ENCODE measurements at regions not wholly inside any gene's neighbourhood (a gene's known extent, or its start where the extent isn't known, plus 50 kb on each side); places are given as distances from the start of the nearest gene placed in this dataset.

GRCh38 chr20:40753472-40753871 is 64.4 kb upstream of the MAFB start:
- H3K4me1 ChIP-seq (ENCODE audit: control insufficient read depth, insufficient read depth, low read length) = no peaks in the 10 kb centered on the region
- no peaks in the 10 kb centered on the region for H3K27me3 ChIP-seq (ENCODE audit: control insufficient read depth, insufficient read depth)
- no peak overlapping the region for H3K27ac ChIP-seq (ENCODE audit: low read length)
- H3K9me3 ChIP-seq (ENCODE audit: control insufficient read depth, low read length) = no peaks in the 10 kb centered on the region
- intact Hi-C loops (cut with DNase I) = no loop called here
- DNase-seq (no peak), ATAC-seq (no peak)
- no peak overlapping the region for H3K4me3 ChIP-seq (ENCODE audit: low read length)
- 86% methylated on average over 4 of the region's 4 CpGs for WGBS

- no peaks in the 10 kb centered on the region for H3K9me3 ChIP-seq (ENCODE audit: control insufficient read depth, low read length)
- no peaks in the 10 kb centered on the region for H3K4me1 ChIP-seq (ENCODE audit: control insufficient read depth, insufficient read depth, low read length)
- 27% methylated on average over 6 of the region's 6 CpGs for WGBS
- H3K4me3 ChIP-seq (ENCODE audit: low read length) = no peak overlapping the region
- no peaks in the 10 kb centered on the region for H3K27me3 ChIP-seq (ENCODE audit: control insufficient read depth, insufficient read depth)
- no peak overlapping the region for H3K27ac ChIP-seq (ENCODE audit: low read length)
- ATAC-seq (peak; percentile 59 to 84), DNase-seq (peak; percentile 66 to 83 (median 75))
- intact Hi-C loops (cut with DNase I) = no loop called here
These were observed 65.4 kb upstream of the MAFB start for GRCh38 chr20:40754339-40754943.

- H3K4me3 ChIP-seq (ENCODE audit: low read length) = no peak overlapping the region
- no peak overlapping the region for H3K27ac ChIP-seq (ENCODE audit: low read length)
- intact Hi-C loops (cut with DNase I) = no loop called here
- no peaks in the 10 kb centered on the region for H3K4me1 ChIP-seq (ENCODE audit: control insufficient read depth, insufficient read depth, low read length)
- no peaks in the 10 kb centered on the region for H3K9me3 ChIP-seq (ENCODE audit: control insufficient read depth, low read length)
- DNase-seq (no peak), ATAC-seq (no peak)
- H3K27me3 ChIP-seq (ENCODE audit: control insufficient read depth, insufficient read depth) = no peaks in the 10 kb centered on the region
These were observed 68.1 kb upstream of the MAFB start for GRCh38 chr20:40757087-40757486.

- no peaks in the 10 kb centered on the region for H3K27me3 ChIP-seq (ENCODE audit: control insufficient read depth, insufficient read depth)
- no peak for DNase-seq
- H3K9me3 ChIP-seq (ENCODE audit: control insufficient read depth, low read length) = no peaks in the 10 kb centered on the region
- H3K27ac ChIP-seq (ENCODE audit: low read length) = no peak overlapping the region
- no peak for ATAC-seq
- intact Hi-C loops (cut with DNase I) = no loop called here
- H3K4me3 ChIP-seq (ENCODE audit: low read length) = no peak overlapping the region
- 69% methylated on average over 2 of the region's 2 CpGs for WGBS
- H3K4me1 ChIP-seq (ENCODE audit: control insufficient read depth, insufficient read depth, low read length) = no peaks in the 10 kb centered on the region
These were observed 69.8 kb upstream of the MAFB start for GRCh38 chr20:40758790-40759189.

GRCh38 chr20:40760399-40760798 is 71.4 kb upstream of the MAFB start:
- no peaks in the 10 kb centered on the region for H3K9me3 ChIP-seq (ENCODE audit: control insufficient read depth, low read length)
- no peaks in the 10 kb centered on the region for H3K4me1 ChIP-seq (ENCODE audit: control insufficient read depth, insufficient read depth, low read length)
- intact Hi-C loops (cut with DNase I) = no loop called here
- ATAC-seq = no peak
- no peak overlapping the region for H3K27ac ChIP-seq (ENCODE audit: low read length)
- 68% methylated on average over 3 of the region's 3 CpGs for WGBS
- no peak overlapping the region for H3K4me3 ChIP-seq (ENCODE audit: low read length)
- no peak for DNase-seq
- no peaks in the 10 kb centered on the region for H3K27me3 ChIP-seq (ENCODE audit: control insufficient read depth, insufficient read depth)

GRCh38 chr20:40763646-40764295 is 74.7 kb upstream of the MAFB start:
- H3K27ac ChIP-seq (ENCODE audit: low read length) = no peak overlapping the region
- ATAC-seq (peak; percentile 46 to 48), DNase-seq (peak; percentile 42 to 70 (median 68))
- H3K4me1 ChIP-seq (ENCODE audit: control insufficient read depth, insufficient read depth, low read length) = no peaks in the 10 kb centered on the region
- no peaks in the 10 kb centered on the region for H3K27me3 ChIP-seq (ENCODE audit: control insufficient read depth, insufficient read depth)
- intact Hi-C loops (cut with DNase I) = no loop called here
- no peak overlapping the region for H3K4me3 ChIP-seq (ENCODE audit: low read length)
- no peaks in the 10 kb centered on the region for H3K9me3 ChIP-seq (ENCODE audit: control insufficient read depth, low read length)
- 82% methylated on average over 10 of the region's 10 CpGs for WGBS

GRCh38 chr20:40765814-40766480 is 76.9 kb upstream of the MAFB start:
- Histone ChIP-seq H3K27ac (ENCODE audit: low read length) (no peak overlapping the region), H3K4me3 (ENCODE audit: low read length) (no peak overlapping the region), H3K27me3 (ENCODE audit: control insufficient read depth, insufficient read depth) (no peaks in the 10 kb centered on the region), H3K9me3 (ENCODE audit: control insufficient read depth, low read length) (no peaks in the 10 kb centered on the region), H3K4me1 (ENCODE audit: control insufficient read depth, insufficient read depth, low read length) (no peaks in the 10 kb centered on the region)
- DNase-seq (no peak), ATAC-seq (no peak)
- intact Hi-C loops (cut with DNase I) = no loop called here
- WGBS = 65% methylated on average over 4 of the region's 4 CpGs

GRCh38 chr20:40766790-40767614 is 78.0 kb upstream of the MAFB start:
- ATAC-seq (no peak), DNase-seq (no peak)
- Histone ChIP-seq H3K9me3 (ENCODE audit: control insufficient read depth, low read length) (no peaks in the 10 kb centered on the region), H3K4me1 (ENCODE audit: control insufficient read depth, insufficient read depth, low read length) (no peaks in the 10 kb centered on the region), H3K27ac (ENCODE audit: low read length) (no peak overlapping the region), H3K27me3 (ENCODE audit: control insufficient read depth, insufficient read depth) (no peaks in the 10 kb centered on the region), H3K4me3 (ENCODE audit: low read length) (no peak overlapping the region)
- 80% methylated on average over 5 of the region's 5 CpGs for WGBS
- intact Hi-C loops (cut with DNase I) = no loop called here

- Histone ChIP-seq H3K27ac (ENCODE audit: low read length) (no peak overlapping the region), H3K4me1 (ENCODE audit: control insufficient read depth, insufficient read depth, low read length) (no peaks in the 10 kb centered on the region), H3K9me3 (ENCODE audit: control insufficient read depth, low read length) (no peaks in the 10 kb centered on the region), H3K27me3 (ENCODE audit: control insufficient read depth, insufficient read depth) (no peaks in the 10 kb centered on the region), H3K4me3 (ENCODE audit: low read length) (no peak overlapping the region)
- 89% methylated on average over 3 of the region's 3 CpGs for WGBS
- intact Hi-C loops (cut with DNase I) = no loop called here
- DNase-seq = no peak
- no peak for ATAC-seq
These were observed 78.5 kb upstream of the MAFB start for GRCh38 chr20:40767615-40767924.

- WGBS = 85% methylated on average over 3 of the region's 3 CpGs
- Histone ChIP-seq H3K4me3 (ENCODE audit: low read length) (no peak overlapping the region), H3K4me1 (ENCODE audit: control insufficient read depth, insufficient read depth, low read length) (no peaks in the 10 kb centered on the region), H3K27me3 (ENCODE audit: control insufficient read depth, insufficient read depth) (no peaks in the 10 kb centered on the region), H3K9me3 (ENCODE audit: control insufficient read depth, low read length) (no peaks in the 10 kb centered on the region), H3K27ac (ENCODE audit: low read length) (no peak overlapping the region)
- ATAC-seq = no peak
- intact Hi-C loops (cut with DNase I) = no loop called here
- DNase-seq = no peak
These were observed 79.1 kb upstream of the MAFB start for GRCh38 chr20:40768105-40768504.

- WGBS = 86% methylated on average over 2 of the region's 2 CpGs
- no peaks in the 10 kb centered on the region for H3K4me1 ChIP-seq (ENCODE audit: control insufficient read depth, insufficient read depth, low read length)
- intact Hi-C loops (cut with DNase I) = no loop called here
These were observed 80.7 kb upstream of the MAFB start for GRCh38 chr20:40769677-40770285.

More at GRCh38 chr20:40769677-40770285, 80.7 kb upstream of the MAFB start:
- Histone ChIP-seq H3K27ac (ENCODE audit: low read length) (no peak overlapping the region), H3K9me3 (ENCODE audit: control insufficient read depth, low read length) (no peaks in the 10 kb centered on the region), H3K27me3 (ENCODE audit: control insufficient read depth, insufficient read depth) (no peaks in the 10 kb centered on the region), H3K4me3 (ENCODE audit: low read length) (no peak overlapping the region)
- ATAC-seq (no peak), DNase-seq (no peak)
